C4-2B (cell line): ENCODE measurements at regions not wholly inside any gene's neighbourhood (a gene's known extent, or its start where the extent isn't known, plus 50 kb on each side); places are given as distances from the start of the nearest gene placed in this dataset.

Experiments
- CTCF ChIP-seq: fragments of 450-650 bp; conservative IDR thresholded peaks from 2 replicates; pipeline ENCODE4 v1.5.1; 2017; ENCODE audit warnings: mild to moderate bottlenecking
- ZFX ChIP-seq: fragments of 450-650 bp; IDR thresholded peaks from 2 replicates; pipeline ENCODE4 v1.6.1; 2017

GRCh38 chr3:55286693-55287092, 200.4 kb downstream of the WNT5A start:
- no peak for TF ChIP-seq CTCF
- TF ChIP-seq ZFX = no peak
